ENCODE measurements at regions not wholly inside any gene's neighbourhood (a gene's known extent, or its start where the extent isn't known, plus 50 kb on each side); places are given as distances from the start of the nearest gene placed in this dataset.

DNA sequence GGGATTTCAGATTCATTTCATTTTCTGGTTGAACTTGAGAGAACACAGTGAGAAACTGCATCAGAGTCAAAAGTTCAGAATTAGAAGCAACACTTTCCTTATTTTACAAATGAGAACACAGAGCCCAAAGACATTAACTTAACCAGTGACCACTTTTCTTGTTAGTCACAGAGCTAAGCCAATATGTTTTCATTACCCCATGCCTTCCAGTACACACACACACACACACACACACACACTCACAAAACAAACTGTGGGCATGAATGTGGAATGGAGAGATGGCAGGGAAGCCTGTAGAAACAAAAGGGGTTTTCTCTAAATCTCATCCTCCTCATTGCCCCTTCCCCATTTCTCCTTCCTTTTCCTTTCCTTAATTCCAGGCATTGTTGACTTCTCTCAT is 267.4 kb upstream of the GADL1 start:
- Mint-ChIP-seq H3K27ac (no peak overlapping the region), H3K27me3 (no peaks in the 10 kb centered on the region), H3K4me1 (peaks cover 9% of the 10 kb centered on the region), H3K36me3 (ENCODE audit: low read depth) (no peaks in the 10 kb centered on the region), H3K4me3 (no peak overlapping the region)
- DNase-seq (no peak), ATAC-seq (no peak)
- no peaks in the 10 kb centered on the region for H3K9me3 ChIP-seq (ENCODE audit: control insufficient read depth, low read length, poor library complexity, severe bottlenecking)

DNA sequence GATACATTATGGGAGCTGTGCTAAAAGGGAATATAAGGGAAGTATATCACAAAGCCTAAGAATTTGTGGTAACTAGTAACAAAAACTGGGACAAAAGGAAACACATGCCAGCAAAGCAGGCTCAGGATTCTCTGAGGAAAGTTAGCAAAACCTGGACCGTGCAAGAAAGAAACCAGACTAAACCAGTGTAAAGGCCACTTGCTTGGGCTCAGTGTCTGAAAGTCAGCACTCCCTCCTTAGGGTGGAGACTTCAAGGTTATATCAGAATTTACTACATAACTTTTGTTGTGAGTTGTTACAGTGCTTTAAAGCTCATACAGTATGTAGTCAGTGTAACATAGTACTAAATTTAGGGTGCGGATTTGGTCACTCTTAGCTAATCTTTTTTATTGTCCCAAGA is 269.9 kb upstream of the GADL1 start:
- DNase-seq: no peak
- no peak for ATAC-seq
- H3K9me3 ChIP-seq (ENCODE audit: control insufficient read depth, low read length, poor library complexity, severe bottlenecking): no peaks in the 10 kb centered on the region
- H3K27ac Mint-ChIP-seq: no peak overlapping the region
- H3K4me3 Mint-ChIP-seq: no peak overlapping the region
- H3K36me3 Mint-ChIP-seq (ENCODE audit: low read depth): no peaks in the 10 kb centered on the region
- peaks cover 5% of the 10 kb centered on the region for H3K4me1 Mint-ChIP-seq
- H3K27me3 Mint-ChIP-seq: no peaks in the 10 kb centered on the region

DNA sequence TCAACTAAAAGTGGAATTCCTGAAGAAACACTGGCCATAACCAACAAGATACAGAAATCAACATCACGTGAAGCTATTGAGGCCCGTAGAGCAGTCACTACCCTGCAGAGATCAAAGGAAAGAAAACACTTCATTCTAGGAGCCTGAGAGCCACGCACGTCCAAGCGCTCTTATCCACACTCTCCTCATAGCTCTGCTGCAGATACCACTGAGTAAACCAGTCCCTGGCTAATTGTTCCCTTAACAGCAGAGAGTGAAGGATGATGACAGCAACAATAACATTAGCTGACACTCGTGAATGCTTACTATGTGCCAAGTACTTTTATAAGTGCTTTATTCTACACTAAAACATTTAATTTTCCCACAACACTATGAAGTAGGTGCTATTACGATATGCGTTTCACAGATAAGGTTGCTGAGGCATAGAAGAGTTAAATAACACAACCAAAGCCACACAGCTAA is 271.0 kb upstream of the GADL1 start:
- Mint-ChIP-seq H3K4me1 (peaks cover 5% of the 10 kb centered on the region), H3K27me3 (no peaks in the 10 kb centered on the region), H3K27ac (no peak overlapping the region), H3K4me3 (no peak overlapping the region), H3K36me3 (ENCODE audit: low read depth) (no peaks in the 10 kb centered on the region)
- ATAC-seq: no peak
- DNase-seq: no peak
- H3K9me3 ChIP-seq (ENCODE audit: control insufficient read depth, low read length, poor library complexity, severe bottlenecking): no peaks in the 10 kb centered on the region

DNA sequence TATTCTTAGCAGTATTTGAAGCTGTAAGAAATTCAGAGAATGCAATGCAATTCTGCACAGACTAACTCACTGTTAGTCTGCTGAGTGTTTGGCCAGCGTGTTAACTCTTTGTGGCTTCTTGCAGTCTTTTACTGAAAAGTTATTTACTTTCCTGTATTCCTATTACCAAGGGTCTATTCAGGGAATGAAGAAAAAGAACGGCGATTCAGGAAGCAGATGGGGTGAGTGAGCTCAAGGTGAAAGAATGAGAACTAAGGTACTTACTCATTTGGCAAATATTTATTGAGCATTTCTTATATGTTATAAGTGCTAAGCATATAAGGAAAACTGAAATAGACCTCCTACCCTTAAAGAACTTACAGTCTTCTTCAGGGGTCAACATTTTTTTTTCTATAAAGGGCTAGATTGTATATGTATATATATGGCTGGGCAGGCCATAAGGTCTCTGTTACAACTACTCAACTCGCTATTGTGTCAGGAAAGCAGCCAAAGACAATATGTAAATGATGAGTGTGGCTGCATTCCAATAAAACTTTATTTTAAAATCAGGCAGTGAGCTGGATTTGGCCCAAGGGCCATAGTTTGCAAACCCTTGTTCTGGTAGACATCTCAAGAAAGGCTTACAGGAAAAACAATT is 271.9 kb upstream of the GADL1 start:
- H3K4me3 Mint-ChIP-seq: no peak overlapping the region
- no peaks in the 10 kb centered on the region for H3K27me3 Mint-ChIP-seq
- ATAC-seq: no peak
- H3K9me3 ChIP-seq (ENCODE audit: control insufficient read depth, low read length, poor library complexity, severe bottlenecking): no peaks in the 10 kb centered on the region
- H3K27ac Mint-ChIP-seq: no peak overlapping the region
- no peaks in the 10 kb centered on the region for H3K36me3 Mint-ChIP-seq (ENCODE audit: low read depth)
- peaks cover 10% of the 10 kb centered on the region for H3K4me1 Mint-ChIP-seq
- DNase-seq: no peak

DNA sequence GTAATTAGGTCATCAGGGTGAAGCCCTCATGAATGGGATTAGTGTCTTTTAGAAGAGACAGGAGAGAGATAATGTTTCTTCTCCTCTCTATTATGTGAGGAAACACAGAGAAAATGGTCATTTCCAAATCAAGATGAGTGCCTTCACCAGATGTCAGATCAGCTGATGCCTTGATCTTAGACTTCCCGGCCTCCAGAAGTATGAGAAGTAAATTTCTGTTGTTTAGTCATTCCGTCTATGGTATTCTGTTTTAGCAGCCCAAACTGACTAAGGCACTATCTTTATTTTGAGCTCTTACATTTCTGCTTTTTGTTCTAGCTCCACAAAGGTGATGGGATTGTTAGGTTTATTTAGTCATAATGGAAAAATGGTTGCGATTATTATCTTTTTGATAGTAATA is 273.2 kb upstream of the GADL1 start:
- no peak overlapping the region for H3K27ac Mint-ChIP-seq
- peaks cover 12% of the 10 kb centered on the region for H3K4me1 Mint-ChIP-seq
- no peak overlapping the region for H3K4me3 Mint-ChIP-seq
- H3K27me3 Mint-ChIP-seq: no peaks in the 10 kb centered on the region
- H3K9me3 ChIP-seq (ENCODE audit: control insufficient read depth, low read length, poor library complexity, severe bottlenecking): no peaks in the 10 kb centered on the region
- no peak for ATAC-seq
- no peak for DNase-seq
- no peaks in the 10 kb centered on the region for H3K36me3 Mint-ChIP-seq (ENCODE audit: low read depth)

DNA sequence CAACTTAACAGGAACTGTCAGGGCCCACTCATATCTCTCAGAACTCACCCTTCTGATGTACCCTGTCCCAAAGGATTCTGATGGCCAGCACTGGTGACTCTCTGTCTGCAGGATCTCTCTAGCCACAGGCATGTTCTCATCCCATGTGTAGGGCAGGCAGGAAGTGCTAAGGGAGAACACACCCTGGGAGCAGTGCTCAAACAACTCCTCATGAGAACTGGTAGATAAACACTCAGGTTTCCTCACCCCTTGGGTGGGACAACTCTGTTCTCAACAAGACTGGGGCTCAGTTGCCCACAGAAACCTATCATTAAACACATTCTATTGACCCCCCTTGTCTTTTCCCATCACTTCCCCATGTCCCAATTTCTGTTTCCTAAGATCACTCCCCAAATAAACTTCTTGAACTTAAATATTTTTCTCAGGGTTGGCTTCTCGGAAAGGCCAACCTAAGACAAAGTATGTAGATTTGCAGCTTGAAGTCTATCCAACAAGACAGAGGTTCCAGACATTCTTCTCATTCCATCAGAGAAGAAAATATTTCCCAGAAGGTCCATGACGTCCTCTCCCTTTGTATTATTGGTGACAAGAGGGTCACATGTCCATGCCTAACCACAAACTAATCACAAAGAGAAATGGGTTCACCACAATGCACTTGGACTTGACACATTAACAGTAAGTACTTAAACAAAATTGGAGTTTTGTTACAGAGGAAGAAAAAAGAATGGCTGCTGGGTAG is 276.6 kb upstream of the GADL1 start:
- no peak overlapping the region for H3K4me3 Mint-ChIP-seq
- no peaks in the 10 kb centered on the region for H3K9me3 ChIP-seq (ENCODE audit: control insufficient read depth, low read length, poor library complexity, severe bottlenecking)
- no peak for DNase-seq
- no peak for ATAC-seq
- H3K27ac Mint-ChIP-seq: no peak overlapping the region
- peaks cover 14% of the 10 kb centered on the region for H3K4me1 Mint-ChIP-seq
- no peaks in the 10 kb centered on the region for H3K27me3 Mint-ChIP-seq
- no peaks in the 10 kb centered on the region for H3K36me3 Mint-ChIP-seq (ENCODE audit: low read depth)

DNA sequence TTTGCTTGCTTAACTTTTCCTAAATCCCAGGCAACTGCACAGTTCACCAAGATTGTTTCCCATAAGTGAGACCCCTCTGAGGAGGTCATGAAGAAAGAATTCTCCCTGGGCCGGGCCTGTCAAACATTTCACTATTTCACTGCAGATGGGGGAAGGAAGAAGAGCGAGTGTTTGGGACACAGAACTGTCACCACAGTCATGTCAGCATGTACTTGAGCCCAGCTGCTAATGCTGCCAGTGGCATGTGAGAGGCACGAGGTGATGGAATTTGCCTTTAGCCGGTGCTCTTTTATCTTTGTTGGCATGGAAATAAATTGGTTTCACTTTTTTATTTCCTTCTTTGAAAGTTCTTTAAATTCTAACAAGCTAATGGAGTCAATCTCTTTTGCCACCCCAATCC is 277.9 kb upstream of the GADL1 start:
- H3K4me3 Mint-ChIP-seq: no peak overlapping the region
- H3K27ac Mint-ChIP-seq: peak overlapping the region; percentile 16
- no peaks in the 10 kb centered on the region for H3K36me3 Mint-ChIP-seq (ENCODE audit: low read depth)
- ATAC-seq (no peak), DNase-seq (no peak)
- peaks cover 14% of the 10 kb centered on the region for H3K4me1 Mint-ChIP-seq
- H3K27me3 Mint-ChIP-seq: no peaks in the 10 kb centered on the region
- no peaks in the 10 kb centered on the region for H3K9me3 ChIP-seq (ENCODE audit: control insufficient read depth, low read length, poor library complexity, severe bottlenecking)

DNA sequence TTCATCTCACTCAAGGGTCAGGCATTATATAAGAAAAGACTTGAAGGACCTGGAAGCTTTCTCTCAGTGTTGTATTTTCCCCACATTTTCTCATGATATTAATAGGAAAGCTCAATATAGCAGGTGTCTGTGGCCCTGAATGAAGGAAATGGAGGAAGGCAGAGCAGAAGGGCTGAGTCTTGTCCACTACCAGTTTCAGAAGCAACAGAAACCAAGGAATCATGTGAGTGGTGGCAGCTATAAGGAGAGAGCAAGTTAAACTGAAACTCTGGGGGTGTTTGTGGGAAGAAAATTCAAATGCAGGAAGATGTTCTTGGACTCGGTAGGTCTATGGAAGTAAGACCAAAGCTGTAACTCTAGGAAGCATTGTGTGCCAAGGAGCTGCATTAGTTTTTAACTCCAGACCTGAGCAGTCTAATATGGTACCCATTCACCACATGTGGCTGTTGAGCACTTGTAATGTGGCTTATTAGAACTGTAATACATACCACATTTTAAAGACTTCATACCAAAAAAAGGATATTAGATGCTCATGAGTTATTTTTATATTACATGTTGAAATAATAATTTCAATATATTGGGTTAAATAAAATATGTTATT is 278.8 kb upstream of the GADL1 start:
- no peaks in the 10 kb centered on the region for H3K27me3 Mint-ChIP-seq
- no peaks in the 10 kb centered on the region for H3K36me3 Mint-ChIP-seq (ENCODE audit: low read depth)
- no peak overlapping the region for H3K27ac Mint-ChIP-seq
- H3K4me1 Mint-ChIP-seq: peaks cover 19% of the 10 kb centered on the region
- H3K9me3 ChIP-seq (ENCODE audit: control insufficient read depth, low read length, poor library complexity, severe bottlenecking): no peaks in the 10 kb centered on the region
- no peak overlapping the region for H3K4me3 Mint-ChIP-seq
- ATAC-seq: no peak
- DNase-seq: no peak

DNA sequence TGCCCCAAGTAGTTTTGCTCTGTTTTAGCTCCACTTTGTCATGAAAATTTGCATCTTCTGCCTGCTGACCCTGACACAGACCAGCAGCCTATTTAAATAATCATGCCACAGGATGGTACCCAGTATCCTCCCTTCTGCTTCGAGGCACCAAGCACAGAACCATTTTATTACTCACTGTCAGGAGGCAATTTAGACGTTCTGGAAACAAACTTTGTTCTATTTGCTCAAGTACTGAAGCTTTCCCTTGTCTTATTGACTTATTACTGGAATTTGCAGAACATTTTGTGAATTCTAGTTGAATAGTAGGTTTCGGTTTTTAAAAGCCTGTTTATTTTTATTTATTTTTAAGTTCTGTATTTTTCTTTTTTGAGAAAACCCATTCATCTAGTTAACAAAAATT is 279.6 kb upstream of the GADL1 start:
- no peak overlapping the region for H3K4me3 Mint-ChIP-seq
- H3K27ac Mint-ChIP-seq: no peak overlapping the region
- no peaks in the 10 kb centered on the region for H3K27me3 Mint-ChIP-seq
- ATAC-seq (no peak), DNase-seq (no peak)
- no peaks in the 10 kb centered on the region for H3K9me3 ChIP-seq (ENCODE audit: control insufficient read depth, low read length, poor library complexity, severe bottlenecking)
- H3K36me3 Mint-ChIP-seq (ENCODE audit: low read depth): no peaks in the 10 kb centered on the region
- peaks cover 27% of the 10 kb centered on the region for H3K4me1 Mint-ChIP-seq

DNA sequence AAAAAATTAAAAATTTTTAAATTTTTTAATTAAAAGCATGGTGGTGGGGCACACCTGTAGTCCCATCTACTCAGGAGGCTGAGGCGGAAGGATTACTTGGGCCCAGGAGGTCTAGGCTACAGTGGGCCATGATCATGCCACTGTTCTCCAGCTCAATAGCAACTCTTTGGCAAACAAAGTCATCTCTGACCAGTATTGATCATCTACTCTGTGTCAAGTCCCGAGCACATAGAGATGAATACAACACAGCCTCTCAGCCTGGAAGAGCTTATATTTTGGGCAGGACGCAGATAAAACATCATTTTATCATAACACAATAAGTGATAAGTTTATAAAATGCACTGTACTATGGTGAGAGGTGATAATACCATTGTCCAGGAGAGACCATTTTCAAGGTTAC is 281.6 kb upstream of the GADL1 start:
- Mint-ChIP-seq H3K27ac (no peak overlapping the region), H3K36me3 (ENCODE audit: low read depth) (no peaks in the 10 kb centered on the region), H3K27me3 (no peaks in the 10 kb centered on the region), H3K4me3 (no peak overlapping the region), H3K4me1 (peaks cover 33% of the 10 kb centered on the region)
- H3K9me3 ChIP-seq (ENCODE audit: control insufficient read depth, low read length, poor library complexity, severe bottlenecking): no peaks in the 10 kb centered on the region
- ATAC-seq: no peak
- no peak for DNase-seq

DNA sequence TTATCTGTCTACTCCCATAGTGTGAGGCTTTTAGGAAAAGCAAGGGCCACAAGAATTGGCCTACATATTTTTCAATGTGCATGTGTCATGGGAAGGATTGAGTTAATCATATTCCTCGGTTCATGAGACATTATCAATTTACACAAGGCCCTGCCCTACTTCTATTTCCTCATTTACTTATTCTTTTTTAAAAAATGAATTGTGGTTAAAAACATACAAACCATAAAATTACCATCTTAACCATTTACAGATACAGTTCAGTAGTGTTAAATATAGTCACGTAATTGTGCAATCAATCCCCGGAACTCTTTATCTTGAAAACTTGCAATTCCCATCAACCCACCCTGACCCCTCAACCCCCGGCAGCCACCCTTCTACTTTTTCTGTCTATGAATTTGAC is 284.0 kb upstream of the GADL1 start:
- Mint-ChIP-seq H3K4me3 (no peak overlapping the region), H3K36me3 (ENCODE audit: low read depth) (no peaks in the 10 kb centered on the region), H3K4me1 (peaks cover 24% of the 10 kb centered on the region), H3K27me3 (no peaks in the 10 kb centered on the region), H3K27ac (no peak overlapping the region)
- DNase-seq: no peak
- no peaks in the 10 kb centered on the region for H3K9me3 ChIP-seq (ENCODE audit: control insufficient read depth, low read length, poor library complexity, severe bottlenecking)
- ATAC-seq: peak; percentile 56

DNA sequence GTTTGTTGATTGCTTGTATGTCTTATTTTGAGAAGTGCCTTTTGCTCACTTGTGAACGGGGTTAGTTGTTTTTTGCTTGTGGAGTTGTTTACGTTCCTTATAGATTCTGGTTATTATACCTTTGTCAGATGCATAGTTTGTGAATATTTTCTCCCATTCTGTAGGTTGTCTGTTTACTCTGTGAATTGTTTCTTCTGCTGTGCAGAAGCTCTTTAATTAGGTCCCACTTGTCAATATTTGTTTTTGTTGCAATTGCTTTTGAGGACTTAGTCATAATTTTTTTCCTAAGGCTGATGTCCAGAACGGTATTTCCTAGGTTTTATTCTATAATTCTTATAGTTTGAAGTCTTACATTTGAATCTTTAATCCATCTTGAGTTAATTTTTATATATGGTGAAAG is 285.3 kb upstream of the GADL1 start:
- Mint-ChIP-seq H3K4me1 (peaks cover 24% of the 10 kb centered on the region), H3K4me3 (no peak overlapping the region), H3K36me3 (ENCODE audit: low read depth) (no peaks in the 10 kb centered on the region), H3K27ac (no peak overlapping the region), H3K27me3 (no peaks in the 10 kb centered on the region)
- ATAC-seq (no peak), DNase-seq (no peak)
- no peaks in the 10 kb centered on the region for H3K9me3 ChIP-seq (ENCODE audit: control insufficient read depth, low read length, poor library complexity, severe bottlenecking)

DNA sequence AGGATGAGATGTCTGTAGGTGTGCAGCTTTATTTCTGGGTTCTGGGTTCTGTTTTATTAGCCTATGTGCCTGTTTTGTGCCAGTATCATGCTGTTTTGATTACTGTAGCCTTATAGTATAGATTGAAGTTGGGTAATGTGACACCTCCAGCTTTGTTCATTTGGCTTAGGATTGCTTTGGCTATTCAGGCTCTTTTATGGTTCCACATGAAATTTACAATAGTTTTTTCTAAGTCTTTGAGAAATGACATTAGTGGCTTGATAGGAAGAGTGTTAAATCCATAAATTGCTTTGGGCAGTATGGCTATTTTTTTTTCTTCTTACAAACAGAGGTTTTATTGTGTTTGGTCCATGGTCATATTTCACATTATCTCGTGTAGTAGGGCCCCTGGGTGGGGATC is 285.8 kb upstream of the GADL1 start:
- H3K27me3 Mint-ChIP-seq: no peaks in the 10 kb centered on the region
- no peaks in the 10 kb centered on the region for H3K9me3 ChIP-seq (ENCODE audit: control insufficient read depth, low read length, poor library complexity, severe bottlenecking)
- H3K4me3 Mint-ChIP-seq: no peak overlapping the region
- no peak for ATAC-seq
- H3K27ac Mint-ChIP-seq: no peak overlapping the region
- H3K36me3 Mint-ChIP-seq (ENCODE audit: low read depth): no peaks in the 10 kb centered on the region
- peaks cover 24% of the 10 kb centered on the region for H3K4me1 Mint-ChIP-seq
- DNase-seq: no peak

DNA sequence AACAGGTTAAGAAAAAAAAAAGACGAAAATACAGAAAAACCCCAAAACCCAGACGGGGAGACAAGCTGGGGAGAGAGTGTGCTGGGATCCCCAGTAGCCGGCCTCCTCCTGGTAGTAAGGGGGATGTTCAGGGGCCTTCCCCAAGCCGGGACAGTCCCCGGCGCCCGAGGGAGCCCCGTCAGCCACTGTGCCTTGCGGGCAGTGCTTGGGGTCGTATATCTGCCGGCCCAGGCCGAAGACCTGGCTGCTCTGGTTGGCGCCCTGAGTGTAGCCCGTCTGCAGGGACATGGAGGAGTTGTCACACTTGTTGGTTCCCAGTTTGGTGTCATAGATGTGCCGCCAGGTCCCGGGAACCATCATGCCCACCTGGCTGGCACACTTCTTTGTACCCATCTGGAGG is 287.2 kb upstream of the GADL1 start:
- Mint-ChIP-seq H3K36me3 (ENCODE audit: low read depth) (no peaks in the 10 kb centered on the region), H3K4me3 (no peak overlapping the region), H3K27ac (no peak overlapping the region), H3K27me3 (no peaks in the 10 kb centered on the region), H3K4me1 (peaks cover 24% of the 10 kb centered on the region)
- H3K9me3 ChIP-seq (ENCODE audit: control insufficient read depth, low read length, poor library complexity, severe bottlenecking): no peaks in the 10 kb centered on the region
- DNase-seq (no peak), ATAC-seq (no peak)
